ENCODE measurements at regions not wholly inside any gene's neighbourhood (a gene's known extent, or its start where the extent isn't known, plus 50 kb on each side); places are given as distances from the start of the nearest gene placed in this dataset.
"Not testable (repeated sequence)": the region's sequence is repeated elsewhere in the genome, so short reads cannot be mapped to it uniquely, and the experiment has no call there.

- no peak for DNase-seq
These were observed 207.9 kb upstream of the GADL1 start for GRCh38 chr3:31102196-31102879.

GRCh38 chr3:31103181-31103580, 208.7 kb upstream of the GADL1 start:
- DNase-seq = no peak

GRCh38 chr3:31103623-31104180, 209.2 kb upstream of the GADL1 start:
- DNase-seq = no peak

GRCh38 chr3:31105011-31105410, 210.6 kb upstream of the GADL1 start:
- DNase-seq = no peak

GRCh38 chr3:31105438-31106077, 211.1 kb upstream of the GADL1 start:
- DNase-seq = no peak

- no peak for DNase-seq
These were observed 211.7 kb upstream of the GADL1 start for GRCh38 chr3:31106204-31106603.

- DNase-seq = no peak
These were observed 212.5 kb upstream of the GADL1 start for GRCh38 chr3:31106912-31107311.

- DNase-seq = no peak
These were observed 220.4 kb upstream of the GADL1 start for GRCh38 chr3:31114929-31115283.

- DNase-seq = not testable (repeated sequence)
These were observed 221.1 kb upstream of the GADL1 start for GRCh38 chr3:31115531-31115930.

GRCh38 chr3:31116651-31117050, 222.2 kb upstream of the GADL1 start:
- no peak for DNase-seq

GRCh38 chr3:31117854-31118253, 223.4 kb upstream of the GADL1 start:
- no peak for DNase-seq

- DNase-seq = no peak
These were observed 229.9 kb upstream of the GADL1 start for GRCh38 chr3:31124373-31124772.

- no peak for DNase-seq
These were observed 231.1 kb upstream of the GADL1 start for GRCh38 chr3:31125413-31126020.

- no peak for DNase-seq
These were observed 234.8 kb upstream of the GADL1 start for GRCh38 chr3:31129241-31129640.

GRCh38 chr3:31132132-31132769, 237.8 kb upstream of the GADL1 start:
- peak; percentile 63 for DNase-seq

- no peak for DNase-seq
These were observed 239.1 kb upstream of the GADL1 start for GRCh38 chr3:31133541-31133940.

GRCh38 chr3:31135546-31135945, 241.1 kb upstream of the GADL1 start:
- no peak for DNase-seq

GRCh38 chr3:31137718-31138465, 243.4 kb upstream of the GADL1 start:
- DNase-seq = no peak

GRCh38 chr3:31140470-31140869, 246.0 kb upstream of the GADL1 start:
- no peak for DNase-seq

GRCh38 chr3:31142139-31142538, 247.7 kb upstream of the GADL1 start:
- no peak for DNase-seq

- DNase-seq = no peak
These were observed 248.1 kb upstream of the GADL1 start for GRCh38 chr3:31142543-31142942.

GRCh38 chr3:31145062-31145461, 250.6 kb upstream of the GADL1 start:
- DNase-seq = no peak

GRCh38 chr3:31147550-31147949, 253.1 kb upstream of the GADL1 start:
- no peak for DNase-seq
